Fibroblast of the conjunctiva (primary cell): ENCODE measurements at regions not wholly inside any gene's neighbourhood (a gene's known extent, or its start where the extent isn't known, plus 50 kb on each side); places are given as distances from the start of the nearest gene placed in this dataset.
"Not testable (repeated sequence)": the region's sequence is repeated elsewhere in the genome, so short reads cannot be mapped to it uniquely, and the experiment has no call there.

ENCODE experiments used
- DNase-seq: peaks from one replicate; pipeline ENCODE4 v3.0.0-alpha.2; 2010; ENCODE audit warnings: low read depth

DNA sequence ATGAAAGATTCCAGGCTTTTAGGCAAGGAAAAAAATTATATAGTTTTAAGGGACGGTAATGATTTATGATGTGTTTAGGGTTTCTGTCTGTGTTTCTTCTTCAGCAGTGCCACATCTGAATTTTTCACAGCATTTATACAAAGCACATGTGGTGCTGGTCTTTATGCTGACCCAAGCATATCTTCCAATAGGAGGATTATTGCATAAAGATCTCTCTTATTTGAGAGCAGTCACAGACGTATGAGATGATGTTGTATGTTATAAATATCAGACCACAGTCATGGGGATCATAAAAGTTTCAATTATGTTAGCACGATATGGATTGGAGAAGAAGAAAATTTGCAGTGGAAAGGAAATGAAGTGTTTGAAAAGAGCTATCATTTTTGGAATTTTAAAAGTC lies 150.9 kb downstream of the RASEF start:
- no peak for DNase-seq

DNA sequence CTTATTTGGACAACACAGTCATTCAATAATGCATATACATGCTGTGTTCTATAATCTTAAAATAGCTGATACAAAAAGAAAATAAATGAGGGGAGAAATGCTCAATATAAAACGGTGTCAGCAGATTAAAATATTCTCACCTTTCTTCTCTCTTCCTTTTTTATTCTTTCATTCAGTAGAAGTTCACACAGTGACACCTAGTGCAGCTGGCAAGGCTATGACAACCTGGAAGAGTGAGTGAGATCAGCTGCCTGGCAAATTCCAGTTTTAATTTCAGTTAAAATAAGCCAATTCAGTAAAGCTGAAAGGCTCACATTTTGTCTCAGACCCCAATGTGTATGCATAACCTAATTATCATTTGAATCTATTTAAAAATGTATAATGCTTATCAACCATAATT lies 150.3 kb downstream of the RASEF start:
- no peak for DNase-seq

GRCh38 chr9:82916238-82916637 lies 146.7 kb downstream of the RASEF start:
- DNase-seq, result not testable (repeated sequence)

- DNase-seq, result no peak
Observed at GRCh38 chr9:82920154-82920553, 142.8 kb downstream of the RASEF start.

DNA sequence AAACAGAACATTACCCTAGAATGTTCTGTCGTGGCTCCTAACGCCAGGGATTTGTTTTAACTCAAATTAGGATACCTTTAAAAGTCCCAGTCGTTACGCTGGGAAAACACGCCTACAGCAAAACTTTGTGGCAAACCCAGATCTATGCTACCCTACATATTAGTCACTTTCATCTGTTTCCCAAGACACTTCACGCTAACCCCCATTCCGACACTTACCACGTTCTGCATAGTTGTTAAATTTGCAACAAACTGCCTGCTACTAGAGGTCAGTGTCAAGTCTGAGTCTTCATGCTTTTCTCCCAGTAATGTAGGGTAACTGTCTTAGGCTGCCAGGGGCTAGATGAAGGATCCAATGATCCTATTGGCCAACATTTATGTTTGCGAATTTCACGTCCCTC lies 140.3 kb downstream of the RASEF start:
- no peak for DNase-seq

- DNase-seq, result no peak
Observed at GRCh38 chr9:82923092-82923911, 139.6 kb downstream of the RASEF start.

DNA sequence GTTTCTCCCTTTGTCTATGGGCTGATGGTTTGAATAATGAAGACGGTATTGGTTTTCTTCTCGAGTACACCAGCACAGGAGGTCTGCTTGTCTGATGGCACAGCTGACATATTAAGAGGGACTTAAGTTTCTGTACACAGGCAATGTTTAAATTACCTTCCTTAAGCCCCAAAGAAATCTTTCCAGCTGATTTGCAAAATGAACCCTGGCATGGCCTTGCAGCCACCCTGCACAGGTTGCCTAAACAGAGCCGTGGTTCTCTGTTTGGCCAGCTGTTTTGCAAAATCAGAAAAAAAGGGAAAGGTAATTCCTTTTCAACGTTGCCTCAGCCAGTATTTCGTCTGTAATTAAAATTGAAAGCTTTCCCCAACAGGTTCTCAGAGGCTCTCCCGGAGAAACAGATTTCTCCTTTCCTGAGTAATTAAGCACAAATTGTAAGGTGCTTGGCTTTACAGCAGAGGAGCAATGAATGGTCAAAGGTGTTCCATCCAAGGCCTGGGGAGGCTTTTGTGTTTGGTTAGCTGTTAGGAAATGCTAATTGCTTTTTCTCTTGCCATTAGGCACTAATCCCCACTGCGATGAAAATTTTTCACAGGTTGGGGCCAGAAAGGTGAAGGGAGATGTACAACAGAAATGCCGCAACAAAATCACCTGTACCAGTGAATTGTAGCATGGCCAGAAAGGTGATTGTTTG lies 138.9 kb downstream of the RASEF start:
- DNase-seq, result no peak
